ENCODE measurements at regions not wholly inside any gene's neighbourhood (a gene's known extent, or its start where the extent isn't known, plus 50 kb on each side); places are given as distances from the start of the nearest gene placed in this dataset.

- SMC1A ChIA-PET (ENCODE audit: uncharacterized antibody, unreplicated experiment): no interaction called here
- H3K27ac ChIP-seq (ENCODE audit: control insufficient read depth, insufficient read depth): no peak overlapping the region
- H3K9ac ChIP-seq (ENCODE audit: control insufficient read depth, insufficient read depth, low read length): no peak overlapping the region
- CTCF ChIA-PET: no interaction called here
- no peak overlapping the region for H3K4me3 ChIP-seq
- no peaks in the 10 kb centered on the region for H3K79me2 ChIP-seq (ENCODE audit: control insufficient read depth, insufficient read depth, low read length)
- no peaks in the 10 kb centered on the region for H3K36me3 ChIP-seq (ENCODE audit: control insufficient read depth in 2 of 2, insufficient read depth in 2 of 2, low read length in 1 of 2)
- H4K20me1 ChIP-seq (ENCODE audit: control insufficient read depth, insufficient read depth): no peaks in the 10 kb centered on the region
- POLR2A ChIA-PET: no interaction called here
- intact Hi-C loops (cut with micrococcal nuclease; ENCODE audit: unreplicated experiment) (no loop called here), in situ Hi-C loops (cut with MboI) (no loop called here)
- 0% methylated on average over 3 of the region's 3 CpGs for WGBS (ENCODE audit: insufficient coverage, insufficient replicate concordance, low lambda C conversion rate, missing lambda C conversion rate)
- RAD21 ChIA-PET (ENCODE audit: unreplicated experiment): no interaction called here
- no peak for TF ChIP-seq RFX5 (IDR thresholded peaks at IDR 0.05; ENCODE audit: low read depth, low read length)
- TF ChIP-seq ZZZ3 (IDR thresholded peaks at IDR 0.05; ENCODE audit: control insufficient read depth, insufficient read length, low read depth): no peak
- TF ChIP-seq YY1 (IDR thresholded peaks at IDR 0.05; ENCODE audit: low read depth, low read length): no peak
- no peak for TF ChIP-seq YBX1 (IDR thresholded peaks at IDR 0.05)
- no peak for TF ChIP-seq KDM1A (IDR thresholded peaks at IDR 0.05; ENCODE audit: borderline replicate concordance)
- no peak for TF ChIP-seq MXI1 (IDR thresholded peaks at IDR 0.05; ENCODE audit: low read depth, low read length)
- no peak for TF ChIP-seq IRF5 (IDR thresholded peaks at IDR 0.05; ENCODE audit: borderline replicate concordance)
- TF ChIP-seq ATF7 (IDR thresholded peaks at IDR 0.05; ENCODE audit: low read depth): no peak
- TF ChIP-seq NFXL1 (IDR thresholded peaks at IDR 0.05; ENCODE audit: borderline replicate concordance): no peak
- DNase-seq (ENCODE audit: low read depth, low spot score): no peak
- no peaks in the 10 kb centered on the region for H3K4me1 ChIP-seq (ENCODE audit: control insufficient read depth, insufficient read depth, low read length)
- ATAC-seq: no peak
- H2AFZ ChIP-seq (ENCODE audit: control insufficient read depth, low read depth, low read length): no peak overlapping the region
- no peak overlapping the region for H3K4me2 ChIP-seq (ENCODE audit: control insufficient read depth, insufficient read depth)
- H3K27me3 ChIP-seq (replicated peaks in 1 of 2; ENCODE audit: control insufficient read depth in 2 of 2, insufficient read depth in 2 of 2, low read length in 1 of 2): no peaks in the 10 kb centered on the region
- no TSS peak for BruUV-seq (replicated peaks)
- H3K9me3 ChIP-seq (replicated peaks; ENCODE audit: control insufficient read depth, insufficient read depth, low read length): no peaks in the 10 kb centered on the region; the same call in 2 of the 3 replicates
- FAIRE-seq: no peak
Observed at GRCh38 chr2:2779727-2780126, 448.7 kb upstream of the MYT1L start.

GRCh38 chr2:2777876-2778275 is 446.8 kb upstream of the MYT1L start:
- ChIA-PET POLR2A (no interaction called here), RAD21 (ENCODE audit: unreplicated experiment) (no interaction called here), SMC1A (ENCODE audit: uncharacterized antibody, unreplicated experiment) (no interaction called here), CTCF (no interaction called here)
- Histone ChIP-seq H3K4me3 (no peak overlapping the region), H3K27me3 (replicated peaks in 1 of 2; ENCODE audit: control insufficient read depth in 2 of 2, insufficient read depth in 2 of 2, low read length in 1 of 2) (no peaks in the 10 kb centered on the region), H3K9me3 (replicated peaks; ENCODE audit: control insufficient read depth, insufficient read depth, low read length) (no peaks in the 10 kb centered on the region; the same call in 2 of the 3 replicates), H4K20me1 (ENCODE audit: control insufficient read depth, insufficient read depth) (no peaks in the 10 kb centered on the region), H3K9ac (ENCODE audit: control insufficient read depth, insufficient read depth, low read length) (no peak overlapping the region), H2AFZ (ENCODE audit: control insufficient read depth, low read depth, low read length) (no peak overlapping the region), H3K27ac (ENCODE audit: control insufficient read depth, insufficient read depth) (no peak overlapping the region), H3K4me2 (ENCODE audit: control insufficient read depth, insufficient read depth) (no peak overlapping the region), H3K79me2 (ENCODE audit: control insufficient read depth, insufficient read depth, low read length) (no peaks in the 10 kb centered on the region), H3K4me1 (ENCODE audit: control insufficient read depth, insufficient read depth, low read length) (no peaks in the 10 kb centered on the region), H3K36me3 (ENCODE audit: control insufficient read depth in 2 of 2, insufficient read depth in 2 of 2, low read length in 1 of 2) (no peaks in the 10 kb centered on the region)
- BruUV-seq (replicated peaks): no TSS peak
- ATAC-seq: no peak
- 29% methylated on average over 2 of the region's 2 CpGs for WGBS (ENCODE audit: insufficient coverage, insufficient replicate concordance, low lambda C conversion rate, missing lambda C conversion rate)
- FAIRE-seq: no peak
- intact Hi-C loops (cut with micrococcal nuclease; ENCODE audit: unreplicated experiment): no loop called here
- no peak for DNase-seq (ENCODE audit: low read depth, low spot score)
- in situ Hi-C loops (cut with MboI): no loop called here
- no peak for TF ChIP-seq MTA2 (IDR thresholded peaks at IDR 0.05; ENCODE audit: low read depth)
- no peak for TF ChIP-seq POU2F2 (IDR thresholded peaks at IDR 0.05; ENCODE audit: borderline replicate concordance, low read depth, low read length)
- TF ChIP-seq PML (IDR thresholded peaks at IDR 0.05; ENCODE audit: low read length): no peak
- TF ChIP-seq PRDM15 (CRISPR knock-in tag; IDR thresholded peaks at IDR 0.05): no peak

Data from GM12878 (cell line).